OCI-LY7 (cell line): ENCODE measurements at regions not wholly inside any gene's neighbourhood (a gene's known extent, or its start where the extent isn't known, plus 50 kb on each side); places are given as distances from the start of the nearest gene placed in this dataset.

Experiments used
- CTCF ChIP-seq: fragments of 200-600 bp; sonication (generic); conservative IDR thresholded peaks from 2 replicates; pipeline ENCODE4 v1.5.1; 2014; ENCODE audit warnings: mild to moderate bottlenecking, antibody characterized with exemption, low read length, moderate library complexity, mixed read lengths
- EZH2phosphoT487 ChIP-seq: fragments of 200-600 bp; sonication (generic); IDR thresholded peaks from 2 replicates; pipeline ENCODE4 v1.6.1; 2018; ENCODE audit warnings: low read depth, borderline replicate concordance, mild to moderate bottlenecking, mixed run types, antibody characterized with exemption, low read length, moderate library complexity, mixed read lengths

GRCh38 chr2:198351647-198352046, 547.3 kb downstream of the PLCL1 start:
- TF ChIP-seq CTCF (no peak), EZH2phosphoT487 (no peak)
